CD14-positive monocyte (primary cell): ENCODE measurements at regions not wholly inside any gene's neighbourhood (a gene's known extent, or its start where the extent isn't known, plus 50 kb on each side); places are given as distances from the start of the nearest gene placed in this dataset.

Experiments used
- DNase-seq, 3 donors: peaks; one replicate each; pipeline ENCODE4 v3.0.0-alpha.2; 2011 to 2022
- H2AFZ ChIP-seq: 2 replicates; pipeline ENCODE4 v1.6.0; 2012; ENCODE audit warnings: mild to moderate bottlenecking, low read depth, low read length, inconsistent platforms; ENCODE audit not compliant: insufficient read depth, poor library complexity, severe bottlenecking
- H3K27ac ChIP-seq, 2 donors: 1 replicate in 1 of 2; 2 replicates in 1 of 2; pipeline ENCODE4 v1.5.1; 2012 to 2013; ENCODE audit warnings: low read length in 2 of 2, control low read depth in 1 of 2, inconsistent platforms in 1 of 2, low read depth in 1 of 2, mild to moderate bottlenecking in 1 of 2
- H3K27me3 ChIP-seq, 2 donors: one replicate each; pipeline versions ENCODE4 v1.6.0 to v1.6.1; 2011 to 2013; ENCODE audit warnings: low read length in 2 of 2; ENCODE audit not compliant: control insufficient read depth in 2 of 2, insufficient read depth in 2 of 2
- H3K36me3 ChIP-seq, 2 donors: replicated peaks in 1 of 2; 1 replicate in 1 of 2; 2 replicates in 1 of 2; pipeline versions ENCODE4 v1.5.1 to v1.6.1; 2012 to 2013; ENCODE audit warnings: low read length in 2 of 2, control low read depth in 1 of 2, inconsistent platforms in 1 of 2, mild to moderate bottlenecking in 1 of 2; ENCODE audit not compliant: insufficient read depth in 2 of 2, control insufficient read depth in 1 of 2
- H3K4me1 ChIP-seq, 2 donors: 1 replicate in 1 of 2; 2 replicates in 1 of 2; pipeline versions ENCODE4 v1.5.1 to v1.6.1; 2012 to 2013; ENCODE audit warnings: low read length in 2 of 2, control low read depth in 1 of 2, inconsistent platforms in 1 of 2, mild to moderate bottlenecking in 1 of 2, moderate library complexity in 1 of 2; ENCODE audit not compliant: insufficient read depth in 2 of 2, control insufficient read depth in 1 of 2
- H3K4me2 ChIP-seq: replicated peaks from 2 replicates; pipeline ENCODE3; 2012; ENCODE audit warnings: low read length, moderate library complexity, mild to moderate bottlenecking; ENCODE audit not compliant: poor library complexity, severe bottlenecking; ENCODE audit errors: extremely low read depth
- H3K4me3 ChIP-seq, 3 experiments: fragments of 200-600 bp in 1 of 3; sonication (generic) in 1 of 3; replicated peaks in 1 of 3; 1 replicate in 2 of 3; 2 replicates in 1 of 3; pipeline ENCODE4 v1.5.1; 2011 to 2013; ENCODE audit warnings: low read length in 3 of 3, mild to moderate bottlenecking in 3 of 3, control low read depth in 2 of 3, low read depth in 2 of 3, inconsistent platforms in 1 of 3, moderate library complexity in 1 of 3
- H3K79me2 ChIP-seq: 2 replicates; pipeline ENCODE4 v1.6.0; 2012; ENCODE audit warnings: mild to moderate bottlenecking, control low read depth, inconsistent platforms, low read length, moderate library complexity; ENCODE audit not compliant: insufficient read depth
- H3K9ac ChIP-seq: 2 replicates; pipeline ENCODE4 v1.6.0; 2017; ENCODE audit warnings: low read length, mild to moderate bottlenecking; ENCODE audit not compliant: insufficient read depth, poor library complexity, severe bottlenecking
- H3K9me3 ChIP-seq, 2 donors: replicated peaks in 1 of 2; 1 replicate in 1 of 2; 2 replicates in 1 of 2; pipeline versions ENCODE4 v1.5.1 to v1.6.1; 2012 to 2013; ENCODE audit warnings: low read length in 2 of 2, control low read depth in 1 of 2; ENCODE audit not compliant: control insufficient read depth in 1 of 2, insufficient read depth in 1 of 2
- H4K20me1 ChIP-seq: 2 replicates; pipeline ENCODE4 v1.6.0; 2012; ENCODE audit warnings: mild to moderate bottlenecking, low read length, control low read depth, moderate library complexity; ENCODE audit not compliant: insufficient read depth
- H3K27ac Mint-ChIP-seq, 7 donors: one replicate each; pipeline ENCODE4 v1.8.0; 2020; ENCODE audit warnings: mild to moderate bottlenecking in 7 of 7, mixed read lengths in 7 of 7, moderate library complexity in 6 of 7, inconsistent platforms in 2 of 7
- H3K27me3 Mint-ChIP-seq, 3 donors: one replicate each; pipeline ENCODE4 v1.8.0; 2021 to 2022; ENCODE audit warnings: low read depth in 3 of 3, mild to moderate bottlenecking in 3 of 3, mixed read lengths in 3 of 3, moderate library complexity in 3 of 3, inconsistent platforms in 1 of 3
- H3K36me3 Mint-ChIP-seq, 2 donors: one replicate each; pipeline ENCODE4 v1.8.0; 2020; ENCODE audit warnings: mixed read lengths in 2 of 2, inconsistent platforms in 1 of 2, mild to moderate bottlenecking in 1 of 2
- H3K4me1 Mint-ChIP-seq: one replicate; pipeline ENCODE4 v1.8.0; 2020; ENCODE audit warnings: mild to moderate bottlenecking, mixed read lengths
- H3K4me3 Mint-ChIP-seq, 2 donors: one replicate each; pipeline ENCODE4 v1.8.0; 2020; ENCODE audit warnings: mild to moderate bottlenecking in 2 of 2, mixed read lengths in 2 of 2, moderate library complexity in 1 of 2
- H3K9me3 Mint-ChIP-seq, 7 donors: one replicate each; pipeline ENCODE4 v1.8.0; 2020 to 2022; ENCODE audit warnings: mixed read lengths in 7 of 7, mild to moderate bottlenecking in 6 of 7, moderate library complexity in 6 of 7, inconsistent platforms in 2 of 7
- CTCF ChIP-seq: fragments of 200-600 bp; IDR thresholded peaks from one replicate; pipeline ENCODE4 v1.8.0; 2022; ENCODE audit warnings: antibody characterized with exemption, mild to moderate bottlenecking
- WGBS: methylation state at CpG from one replicate; pipeline ENCODE4 v1.1.5; 2013; ENCODE audit warnings: missing lambda C conversion rate; ENCODE audit not compliant: insufficient coverage; 5-methylcytosine and 5-hydroxymethylcytosine counted together
- intact Hi-C, 2 donors: fragments of 100-400 bp; cut with micrococcal nuclease; formaldehyde crosslinking; loops; one replicate each; pipeline versions ENCODE4 v1.15.0 to v1.15.1; 2023

GRCh38 chr7:17044396-17044795 is 162.6 kb upstream of the AGR3 start:
- no peaks in the 10 kb centered on the region for H3K36me3 ChIP-seq
- peaks cover 44% of the 10 kb centered on the region for H3K4me1 Mint-ChIP-seq
- H3K79me2 ChIP-seq = no peaks in the 10 kb centered on the region
- H3K4me1 ChIP-seq = peaks cover 37 to 56% of the 10 kb centered on the region in 2 donors
- H3K27ac ChIP-seq = no peak overlapping the region
- H3K9ac ChIP-seq = no peak overlapping the region
- H3K9me3 Mint-ChIP-seq = peaks cover 0 to 5% (median 0%) of the 10 kb centered on the region in 7 donors
- WGBS = 100% methylated on average over 2 of the region's 2 CpGs
- no peaks in the 10 kb centered on the region for H3K27me3 ChIP-seq
- intact Hi-C loops = loop anchor here in 1 of 2 donors (10.0 kb wide), 1 partner anchor 110 kb away; no protein-coding TSS in a partner anchor
- H3K4me2 ChIP-seq = no peak overlapping the region
- peaks cover 0 to 3% (median 0%) of the 10 kb centered on the region in 3 donors for H3K27me3 Mint-ChIP-seq
- no peak overlapping the region for H3K4me3 ChIP-seq
- no peaks in the 10 kb centered on the region for H3K36me3 Mint-ChIP-seq
- DNase-seq = no peak
- no peak overlapping the region for H3K4me3 Mint-ChIP-seq
- H4K20me1 ChIP-seq = no peaks in the 10 kb centered on the region
- TF ChIP-seq CTCF = no peak
- peak overlapping the region in 6 of 7 donors; percentile 58 to 99 (median 85) for H3K27ac Mint-ChIP-seq
- H3K9me3 ChIP-seq = no peaks in the 10 kb centered on the region
- no peak overlapping the region for H2AFZ ChIP-seq

- H3K27ac Mint-ChIP-seq = peak overlapping the region in 6 of 7 donors; percentile 71 to 99 (median 86)
- H3K79me2 ChIP-seq = no peaks in the 10 kb centered on the region
- no peaks in the 10 kb centered on the region for H4K20me1 ChIP-seq
- WGBS = no CpG with 5 or more reads among the region's 2 CpGs
- peaks cover 40% of the 10 kb centered on the region for H3K4me1 Mint-ChIP-seq
- no peak overlapping the region for H3K4me3 Mint-ChIP-seq
- no peaks in the 10 kb centered on the region for H3K36me3 Mint-ChIP-seq
- no peak overlapping the region for H3K27ac ChIP-seq
- intact Hi-C loops = loop anchor here in 1 of 2 donors (10.0 kb wide), 1 partner anchor 110 kb away; no protein-coding TSS in a partner anchor
- DNase-seq = peak in 2 of 3 donors; percentile 32 to 56
- H3K36me3 ChIP-seq = no peaks in the 10 kb centered on the region
- H3K4me1 ChIP-seq = peaks cover 33 to 51% of the 10 kb centered on the region in 2 donors
- peaks cover 0 to 5% (median 0%) of the 10 kb centered on the region in 7 donors for H3K9me3 Mint-ChIP-seq
- H2AFZ ChIP-seq = no peak overlapping the region
- H3K9ac ChIP-seq = no peak overlapping the region
- no peaks in the 10 kb centered on the region for H3K27me3 ChIP-seq
- peaks cover 0 to 3% (median 0%) of the 10 kb centered on the region in 3 donors for H3K27me3 Mint-ChIP-seq
- no peak for TF ChIP-seq CTCF
- no peak overlapping the region for H3K4me2 ChIP-seq
- no peaks in the 10 kb centered on the region for H3K9me3 ChIP-seq
- no peak overlapping the region for H3K4me3 ChIP-seq
These were observed 163.1 kb upstream of the AGR3 start for GRCh38 chr7:17044861-17045260.
